Activated CD4-positive, alpha-beta memory T cell treated with anti-CD3 and anti-CD28 coated beads for 36 hours (primary cell): ENCODE measurements at regions not wholly inside any gene's neighbourhood (a gene's known extent, or its start where the extent isn't known, plus 50 kb on each side); places are given as distances from the start of the nearest gene placed in this dataset.

Experiments used
- CTCF ChIA-PET: fragments of 350-600 bp; sonication (Branson Sonifier 250); formaldehyde crosslinking; loops from one replicate; lab custom pipeline; 2021; ENCODE audit warnings: antibody characterized with exemption, inconsistent platforms; lab: Charles Lee
- POLR2A ChIA-PET: fragments of 350-600 bp; sonication (Branson Sonifier 250); formaldehyde crosslinking; loops from one replicate; lab custom pipeline; 2021; ENCODE audit warnings: antibody characterized with exemption; lab: Charles Lee
- DNase-seq: peaks from one replicate; pipeline ENCODE4 v3.0.0-alpha.2; 2020
- H3K27ac Mint-ChIP-seq: one replicate; pipeline ENCODE4 v1.8.0; 2021; ENCODE audit warnings: mixed read lengths
- H3K27me3 Mint-ChIP-seq: one replicate; pipeline ENCODE4 v1.8.0; 2021; ENCODE audit warnings: mixed read lengths
- H3K36me3 Mint-ChIP-seq: one replicate; pipeline ENCODE4 v1.8.0; 2021; ENCODE audit warnings: mixed read lengths
- H3K4me1 Mint-ChIP-seq: one replicate; pipeline ENCODE4 v1.8.0; 2021; ENCODE audit warnings: low read depth, mixed read lengths
- H3K4me3 Mint-ChIP-seq: one replicate; pipeline ENCODE4 v1.8.0; 2021; ENCODE audit warnings: mild to moderate bottlenecking, mixed read lengths
- H3K9me3 Mint-ChIP-seq: one replicate; pipeline ENCODE4 v1.8.0; 2021; ENCODE audit warnings: mixed read lengths
- intact Hi-C: fragments of 100-400 bp; cut with micrococcal nuclease; formaldehyde crosslinking; loops from one replicate; pipeline ENCODE4 v1.15.1; 2023

- H3K27ac Mint-ChIP-seq = no peak overlapping the region
- intact Hi-C loops = no loop called here
- peaks cover 33% of the 10 kb centered on the region for H3K4me1 Mint-ChIP-seq
- ChIA-PET POLR2A (no interaction called here), CTCF (no interaction called here)
- no peak overlapping the region for H3K4me3 Mint-ChIP-seq
- no peaks in the 10 kb centered on the region for H3K36me3 Mint-ChIP-seq
- no peak for DNase-seq
- H3K27me3 Mint-ChIP-seq = peaks cover 8% of the 10 kb centered on the region
- peaks cover 2% of the 10 kb centered on the region for H3K9me3 Mint-ChIP-seq
Measured at GRCh38 chr6:14373648-14374437, 256.3 kb downstream of the CD83 start.

- POLR2A ChIA-PET = no interaction called here
- intact Hi-C loops = no loop called here
- no peak for DNase-seq
Measured at GRCh38 chr6:14375930-14376329, 258.4 kb downstream of the CD83 start.

DNA sequence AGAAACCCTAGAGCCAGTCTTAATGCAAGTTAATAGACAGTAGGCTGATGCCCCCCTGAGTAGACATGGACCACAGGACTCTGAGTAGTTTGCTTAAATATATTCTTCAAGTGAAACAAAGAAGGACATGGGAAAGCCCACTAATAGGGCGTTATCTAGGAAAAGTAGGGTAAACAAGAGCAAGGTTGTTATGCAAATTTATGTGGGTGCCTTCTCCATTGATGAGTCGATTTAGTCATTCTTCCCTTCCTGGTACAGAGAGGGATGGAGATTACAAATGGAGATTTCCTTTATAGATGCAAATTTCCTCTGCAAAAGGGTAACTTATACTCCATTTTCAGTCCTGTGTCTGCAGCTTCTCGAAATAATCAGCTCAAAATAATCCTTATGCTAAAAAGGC, 262.0 kb downstream of the CD83 start:
- Mint-ChIP-seq H3K9me3 (peaks cover 2% of the 10 kb centered on the region), H3K27ac (no peak overlapping the region), H3K27me3 (peaks cover 9% of the 10 kb centered on the region), H3K4me1 (peaks cover 30% of the 10 kb centered on the region), H3K4me3 (no peak overlapping the region), H3K36me3 (no peaks in the 10 kb centered on the region)
- ChIA-PET CTCF (no interaction called here), POLR2A (no interaction called here)
- DNase-seq = no peak
- intact Hi-C loops = no loop called here

More at GRCh38 chr6:14375930-14376329, 258.4 kb downstream of the CD83 start:
- Mint-ChIP-seq H3K36me3 (no peaks in the 10 kb centered on the region), H3K27ac (no peak overlapping the region), H3K27me3 (peaks cover 10% of the 10 kb centered on the region), H3K4me1 (peaks cover 38% of the 10 kb centered on the region), H3K4me3 (no peak overlapping the region), H3K9me3 (peaks cover 2% of the 10 kb centered on the region)
- CTCF ChIA-PET = no interaction called here

- Mint-ChIP-seq H3K27me3 (peaks cover 8% of the 10 kb centered on the region), H3K27ac (no peak overlapping the region), H3K4me1 (peaks cover 29% of the 10 kb centered on the region), H3K4me3 (no peak overlapping the region), H3K36me3 (no peaks in the 10 kb centered on the region), H3K9me3 (peaks cover 2% of the 10 kb centered on the region)
- ChIA-PET POLR2A (no interaction called here), CTCF (no interaction called here)
- intact Hi-C loops = no loop called here
- DNase-seq = no peak
Measured at GRCh38 chr6:14380086-14380820, 262.7 kb downstream of the CD83 start.

- no peak overlapping the region for H3K4me3 Mint-ChIP-seq
- no peak for DNase-seq
- peaks cover 2% of the 10 kb centered on the region for H3K9me3 Mint-ChIP-seq
- no peaks in the 10 kb centered on the region for H3K36me3 Mint-ChIP-seq
- intact Hi-C loops = no loop called here
- no peak overlapping the region for H3K27ac Mint-ChIP-seq
- peaks cover 20% of the 10 kb centered on the region for H3K4me1 Mint-ChIP-seq
- CTCF ChIA-PET = no interaction called here
- POLR2A ChIA-PET = interaction anchor here (1.3 kb wide), 1 partner anchor 330 kb away, joined by 3 read pairs; no protein-coding TSS in a partner anchor
- H3K27me3 Mint-ChIP-seq = peaks cover 7% of the 10 kb centered on the region
Measured at GRCh38 chr6:14380901-14381828, 263.6 kb downstream of the CD83 start.

DNA sequence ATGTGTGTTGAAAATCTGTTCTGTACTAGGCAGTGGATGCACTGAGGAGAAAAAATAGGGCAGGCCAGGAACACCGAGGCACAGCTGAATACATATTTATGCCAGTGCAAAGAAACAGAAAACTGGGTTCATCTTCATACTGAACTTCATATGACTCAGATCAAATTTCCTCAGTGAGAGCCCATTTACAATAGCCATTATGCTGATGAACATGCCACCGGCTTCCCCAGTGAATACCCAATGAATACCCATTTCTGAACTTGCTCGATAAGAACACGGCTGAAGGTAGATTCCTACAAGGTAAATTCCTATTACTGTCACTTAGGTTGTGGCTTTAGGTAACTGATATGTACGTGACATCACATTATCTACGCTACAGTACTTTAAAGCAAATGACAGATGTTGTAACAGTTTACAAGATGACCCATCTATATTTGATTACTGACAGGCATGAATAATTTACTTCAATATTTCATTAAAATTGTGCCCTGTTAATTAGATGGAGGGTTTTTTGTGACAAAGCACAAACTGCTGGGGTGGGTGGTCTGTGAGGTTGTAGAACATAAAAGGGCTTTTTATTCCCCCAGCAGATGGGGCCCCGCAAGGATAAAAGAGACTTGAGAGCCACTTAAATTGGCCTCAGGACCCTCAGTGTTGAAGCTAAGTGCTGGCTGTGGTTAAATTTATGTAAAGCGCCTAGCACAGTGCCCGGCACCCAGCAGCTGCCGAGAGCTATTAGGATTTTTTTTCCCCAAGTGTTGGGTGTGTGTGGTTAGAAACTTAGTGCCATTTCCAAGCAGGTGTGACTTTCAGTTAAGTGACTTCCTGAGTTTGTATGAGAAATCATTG, 264.5 kb downstream of the CD83 start:
- ChIA-PET POLR2A (interaction anchor here (1.3 kb wide), 1 partner anchor 329 kb away, joined by 3 read pairs; no protein-coding TSS in a partner anchor), CTCF (no interaction called here)
- H3K27ac Mint-ChIP-seq = no peak overlapping the region
- no peak overlapping the region for H3K4me3 Mint-ChIP-seq
- H3K27me3 Mint-ChIP-seq = peaks cover 7% of the 10 kb centered on the region
- intact Hi-C loops = no loop called here
- peaks cover 2% of the 10 kb centered on the region for H3K9me3 Mint-ChIP-seq
- DNase-seq = no peak
- H3K36me3 Mint-ChIP-seq = no peaks in the 10 kb centered on the region
- peaks cover 19% of the 10 kb centered on the region for H3K4me1 Mint-ChIP-seq

DNA sequence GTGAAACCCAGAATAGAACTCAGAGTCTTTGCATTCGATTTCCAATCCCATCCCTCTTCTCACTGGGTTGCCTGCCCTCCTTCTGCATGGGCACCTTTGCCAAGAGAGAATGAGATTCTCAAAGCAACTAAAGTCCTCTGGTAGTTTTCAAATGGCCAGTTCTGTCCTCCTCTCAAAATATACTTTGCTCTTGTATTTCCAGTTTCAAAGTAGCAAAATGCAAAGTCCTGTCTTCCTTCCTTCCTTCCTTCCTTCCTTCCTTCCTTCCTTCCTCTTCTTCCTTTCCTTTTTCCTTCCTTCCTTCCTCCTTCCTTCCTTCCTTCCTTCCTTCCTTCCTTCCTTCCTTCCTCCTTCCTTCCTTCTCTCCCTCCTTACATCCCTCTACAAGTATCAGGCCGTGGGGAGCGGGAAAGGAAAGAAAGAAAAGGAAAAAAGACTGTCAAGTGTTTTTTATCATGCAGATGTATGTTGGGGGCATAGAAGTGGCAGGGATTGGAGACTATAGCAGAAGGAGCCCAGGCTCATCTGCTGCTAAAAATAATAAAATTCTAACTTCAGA, 265.2 kb downstream of the CD83 start:
- peaks cover 7% of the 10 kb centered on the region for H3K27me3 Mint-ChIP-seq
- no peaks in the 10 kb centered on the region for H3K36me3 Mint-ChIP-seq
- ChIA-PET CTCF (no interaction called here), POLR2A (interaction anchor here (1.3 kb wide), 1 partner anchor 328 kb away, joined by 3 read pairs; no protein-coding TSS in a partner anchor)
- peaks cover 19% of the 10 kb centered on the region for H3K4me1 Mint-ChIP-seq
- no peak overlapping the region for H3K4me3 Mint-ChIP-seq
- no peak overlapping the region for H3K27ac Mint-ChIP-seq
- intact Hi-C loops = no loop called here
- no peak for DNase-seq
- H3K9me3 Mint-ChIP-seq = peaks cover 2% of the 10 kb centered on the region

DNA sequence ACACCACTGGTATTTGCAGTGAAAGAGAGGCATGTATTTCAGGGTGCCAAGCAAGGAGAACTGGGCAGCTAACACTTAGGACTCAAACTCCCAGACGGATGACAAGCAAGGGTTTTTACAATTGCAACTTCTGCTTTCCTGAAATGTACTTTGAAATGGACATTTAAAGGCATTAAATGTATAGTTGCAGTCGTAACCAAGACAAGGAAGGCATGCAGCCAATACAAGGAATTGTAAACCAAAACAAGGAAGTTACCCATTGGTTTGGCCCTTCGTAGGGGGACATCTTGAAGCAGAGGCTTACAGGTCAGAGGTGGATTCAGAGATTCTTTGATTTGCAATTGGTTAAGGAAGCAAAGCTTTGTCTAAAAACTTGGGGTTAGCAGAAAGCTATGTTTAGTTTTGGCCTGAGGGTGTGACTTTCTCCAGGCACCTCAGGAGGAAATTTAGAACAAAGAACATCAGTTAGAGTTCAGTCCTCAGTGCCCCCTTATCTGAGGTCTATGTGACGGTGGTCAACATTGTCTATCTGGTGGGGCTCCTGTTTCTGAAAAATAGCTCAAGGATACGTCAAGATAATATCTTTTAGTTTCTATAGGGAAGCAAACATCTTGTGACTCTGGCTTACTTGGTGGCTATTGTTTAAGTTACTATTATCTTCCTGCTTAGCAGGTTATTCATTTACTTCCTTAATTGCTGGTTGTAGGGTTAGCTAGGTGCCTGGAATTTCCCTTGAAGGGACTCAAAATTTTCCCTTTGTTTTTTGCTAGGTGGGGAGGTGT, 266.0 kb downstream of the CD83 start:
- intact Hi-C loops = no loop called here
- Mint-ChIP-seq H3K4me1 (peaks cover 19% of the 10 kb centered on the region), H3K4me3 (no peak overlapping the region), H3K36me3 (no peaks in the 10 kb centered on the region), H3K9me3 (no peaks in the 10 kb centered on the region), H3K27me3 (peaks cover 2% of the 10 kb centered on the region), H3K27ac (no peak overlapping the region)
- POLR2A ChIA-PET = no interaction called here
- DNase-seq = no peak
- CTCF ChIA-PET = no interaction called here

DNA sequence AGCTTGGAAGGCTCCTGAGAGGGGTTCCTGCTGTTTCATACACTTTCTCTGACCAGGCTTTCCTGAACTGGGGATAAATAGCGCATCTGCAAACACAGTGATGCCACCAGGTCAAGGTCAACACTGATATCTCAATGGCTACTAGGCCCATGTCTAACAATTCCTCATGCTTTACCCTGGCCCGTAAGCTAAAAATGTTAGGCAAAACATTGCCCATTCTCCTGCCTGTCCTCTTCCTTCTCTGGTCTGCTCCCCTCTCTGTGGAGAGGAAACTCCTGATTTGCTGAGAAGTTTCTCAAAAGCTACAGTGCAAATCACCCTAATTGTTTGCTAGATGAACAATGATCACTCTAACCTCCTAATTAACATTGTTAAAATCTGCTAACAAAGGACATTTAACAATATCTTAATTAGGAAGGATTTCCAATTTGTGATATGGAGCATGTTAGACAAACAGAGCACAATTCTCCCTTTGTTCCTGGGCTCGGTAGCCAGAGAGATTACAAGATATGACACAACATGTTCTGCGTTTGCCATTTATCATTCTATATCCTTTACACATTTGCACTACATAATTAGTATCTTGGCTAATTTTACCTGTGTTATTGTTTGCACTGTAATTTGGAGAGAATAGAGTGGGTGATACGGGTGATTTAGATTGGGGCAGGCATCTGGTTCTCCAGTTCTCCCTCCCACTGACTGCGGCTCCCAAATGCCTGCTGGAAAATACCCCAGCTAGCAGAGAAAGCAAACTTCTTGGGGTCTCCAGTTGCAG, 266.8 kb downstream of the CD83 start:
- ChIA-PET CTCF (no interaction called here), POLR2A (no interaction called here)
- intact Hi-C loops = no loop called here
- H3K36me3 Mint-ChIP-seq = no peaks in the 10 kb centered on the region
- no peaks in the 10 kb centered on the region for H3K9me3 Mint-ChIP-seq
- H3K4me1 Mint-ChIP-seq = peaks cover 19% of the 10 kb centered on the region
- no peak for DNase-seq
- H3K27me3 Mint-ChIP-seq = peaks cover 2% of the 10 kb centered on the region
- no peak overlapping the region for H3K4me3 Mint-ChIP-seq
- H3K27ac Mint-ChIP-seq = no peak overlapping the region

DNA sequence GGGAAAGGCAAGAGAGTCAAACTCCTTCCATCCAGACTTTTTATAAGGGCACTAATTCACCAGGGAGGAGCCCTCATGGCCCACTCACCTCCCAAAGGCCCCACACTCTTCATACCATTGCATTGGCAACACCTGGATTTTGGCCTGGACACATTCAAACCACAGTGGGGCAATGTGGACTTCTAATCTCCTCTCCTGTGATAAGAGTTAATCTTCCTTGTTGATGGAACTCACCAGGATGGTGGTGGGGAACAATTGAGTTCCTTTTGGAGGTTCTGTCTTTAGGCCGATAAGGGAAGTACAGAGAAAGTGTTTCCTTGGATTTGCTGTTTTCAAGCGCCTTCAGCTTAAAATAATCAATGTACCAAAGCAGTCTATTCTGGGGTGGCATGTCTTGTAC, 268.7 kb downstream of the CD83 start:
- H3K27me3 Mint-ChIP-seq = no peaks in the 10 kb centered on the region
- no peaks in the 10 kb centered on the region for H3K36me3 Mint-ChIP-seq
- POLR2A ChIA-PET = no interaction called here
- CTCF ChIA-PET = no interaction called here
- H3K9me3 Mint-ChIP-seq = no peaks in the 10 kb centered on the region
- intact Hi-C loops = no loop called here
- H3K4me1 Mint-ChIP-seq = peaks cover 20% of the 10 kb centered on the region
- H3K27ac Mint-ChIP-seq = no peak overlapping the region
- H3K4me3 Mint-ChIP-seq = no peak overlapping the region
- DNase-seq = no peak
